NCI-H1048 (cell line): ENCODE measurements at regions not wholly inside any gene's neighbourhood (a gene's known extent, or its start where the extent isn't known, plus 50 kb on each side); places are given as distances from the start of the nearest gene placed in this dataset.
"Not testable (repeated sequence)": the region's sequence is repeated elsewhere in the genome, so short reads cannot be mapped to it uniquely, and the experiment has no call there.

Experiments
- DNase-seq: peaks from one replicate; lab custom pipeline; 2025; lab: John Stamatoyannopoulos, UW

GRCh38 chr10:45056806-45057205 is 56.1 kb downstream of the ZNF22 start:
- not testable (repeated sequence) for DNase-seq

GRCh38 chr10:45058580-45058979 is 57.9 kb downstream of the ZNF22 start:
- no peak for DNase-seq

GRCh38 chr10:45058992-45059561 is 58.4 kb downstream of the ZNF22 start:
- no peak for DNase-seq

- DNase-seq = no peak
Measured at GRCh38 chr10:45059632-45060031, 58.9 kb downstream of the ZNF22 start.

GRCh38 chr10:45061982-45062381 is 61.3 kb downstream of the ZNF22 start:
- DNase-seq = no peak

GRCh38 chr10:45063591-45064231 is 63.0 kb downstream of the ZNF22 start:
- DNase-seq = no peak

GRCh38 chr10:45064998-45065397 is 64.3 kb downstream of the ZNF22 start:
- no peak for DNase-seq

- DNase-seq = no peak
Measured at GRCh38 chr10:45071043-45071813, 70.5 kb downstream of the ZNF22 start.

- DNase-seq = no peak
Measured at GRCh38 chr10:45075216-45075615, 74.5 kb downstream of the ZNF22 start.

GRCh38 chr10:45075826-45076380 is 75.2 kb downstream of the ZNF22 start:
- DNase-seq = no peak

- no peak for DNase-seq
Measured at GRCh38 chr10:45076891-45077290, 76.2 kb downstream of the ZNF22 start.

GRCh38 chr10:45080331-45080730 is 79.6 kb downstream of the ZNF22 start:
- DNase-seq = no peak

GRCh38 chr10:45082176-45082575 is 81.5 kb downstream of the ZNF22 start:
- DNase-seq = no peak

GRCh38 chr10:45091968-45092367 is 91.2 kb downstream of the ZNF22 start:
- no peak for DNase-seq

- no peak for DNase-seq
Measured at GRCh38 chr10:45093945-45094344, 93.2 kb downstream of the ZNF22 start.

GRCh38 chr10:45095286-45095685 is 94.6 kb downstream of the ZNF22 start:
- no peak for DNase-seq

- DNase-seq = no peak
Measured at GRCh38 chr10:45096001-45096400, 95.3 kb downstream of the ZNF22 start.

- no peak for DNase-seq
Measured at GRCh38 chr10:45100429-45100828, 99.7 kb downstream of the ZNF22 start.

- DNase-seq = no peak
Measured at GRCh38 chr10:45104674-45105073, 104.0 kb downstream of the ZNF22 start.

GRCh38 chr10:45105309-45105708 is 104.6 kb downstream of the ZNF22 start:
- not testable (repeated sequence) for DNase-seq

GRCh38 chr10:45106236-45106856 is 105.6 kb downstream of the ZNF22 start:
- DNase-seq = no peak

GRCh38 chr10:45111509-45111908 is 110.8 kb downstream of the ZNF22 start:
- no peak for DNase-seq

GRCh38 chr10:45117940-45118339 is 117.2 kb downstream of the ZNF22 start:
- DNase-seq = not testable (repeated sequence)
